NCI-H2196 (cell line): ENCODE measurements at regions not wholly inside any gene's neighbourhood (a gene's known extent, or its start where the extent isn't known, plus 50 kb on each side); places are given as distances from the start of the nearest gene placed in this dataset.
"Not testable (repeated sequence)": the region's sequence is repeated elsewhere in the genome, so short reads cannot be mapped to it uniquely, and the experiment has no call there.

ENCODE experiments used
- DNase-seq: peaks from one replicate; lab custom pipeline; 2025; ENCODE audit not compliant: unreplicated experiment; lab: John Stamatoyannopoulos, UW

GRCh38 chr9:85792057-85792456 is 50.3 kb upstream of the AGTPBP1 start:
- DNase-seq = not testable (repeated sequence)

- not testable (repeated sequence) for DNase-seq
These were observed 61.4 kb upstream of the AGTPBP1 start for GRCh38 chr9:85802978-85803695.

GRCh38 chr9:85804847-85805133 is 63.0 kb upstream of the AGTPBP1 start:
- not testable (repeated sequence) for DNase-seq

- DNase-seq = peak; percentile 55
These were observed 63.6 kb upstream of the AGTPBP1 start for GRCh38 chr9:85805134-85806005.

- not testable (repeated sequence) for DNase-seq
These were observed 66.6 kb upstream of the AGTPBP1 start for GRCh38 chr9:85808329-85808728.

GRCh38 chr9:85813388-85813787 is 71.6 kb upstream of the AGTPBP1 start:
- DNase-seq = not testable (repeated sequence)

- not testable (repeated sequence) for DNase-seq
These were observed 73.0 kb upstream of the AGTPBP1 start for GRCh38 chr9:85814800-85815199.

GRCh38 chr9:85818971-85819370 is 77.2 kb upstream of the AGTPBP1 start:
- peak; percentile 16 for DNase-seq

- not testable (repeated sequence) for DNase-seq
These were observed 78.8 kb upstream of the AGTPBP1 start for GRCh38 chr9:85820598-85820997.

GRCh38 chr9:85824949-85825348 is 83.2 kb upstream of the AGTPBP1 start:
- not testable (repeated sequence) for DNase-seq

GRCh38 chr9:85834591-85834990 is 92.8 kb upstream of the AGTPBP1 start:
- DNase-seq = not testable (repeated sequence)

GRCh38 chr9:85843949-85844348 is 97.0 kb upstream of the NAA35 start:
- DNase-seq = not testable (repeated sequence)

- not testable (repeated sequence) for DNase-seq
These were observed 93.2 kb upstream of the NAA35 start for GRCh38 chr9:85847782-85848181.

GRCh38 chr9:85858056-85858750 is 82.7 kb upstream of the NAA35 start:
- no peak for DNase-seq

GRCh38 chr9:85859765-85860164 is 81.2 kb upstream of the NAA35 start:
- peak; percentile 35 for DNase-seq

GRCh38 chr9:85861882-85862281 is 79.1 kb upstream of the NAA35 start:
- not testable (repeated sequence) for DNase-seq

- DNase-seq = no peak
These were observed 77.1 kb upstream of the NAA35 start for GRCh38 chr9:85863875-85864274.

- no peak for DNase-seq
These were observed 69.9 kb upstream of the NAA35 start for GRCh38 chr9:85871008-85871407.

GRCh38 chr9:85871683-85872082 is 69.3 kb upstream of the NAA35 start:
- not testable (repeated sequence) for DNase-seq

GRCh38 chr9:85872463-85872862 is 68.5 kb upstream of the NAA35 start:
- no peak for DNase-seq

GRCh38 chr9:85876628-85877027 is 64.3 kb upstream of the NAA35 start:
- DNase-seq = no peak
